ENCODE measurements at regions not wholly inside any gene's neighbourhood (a gene's known extent, or its start where the extent isn't known, plus 50 kb on each side); places are given as distances from the start of the nearest gene placed in this dataset.

GRCh38 chr13:89803839-89804238 is 1543.6 kb upstream of the MIR17HG start:
- DNase-seq (ENCODE audit: low read depth in 2 of 2), result no peak

- no peak for DNase-seq (ENCODE audit: low read depth in 2 of 2)
Observed at GRCh38 chr13:89806594-89806993, 1540.9 kb upstream of the MIR17HG start.

GRCh38 chr13:89812856-89813255 is 1534.6 kb upstream of the MIR17HG start:
- DNase-seq (ENCODE audit: low read depth in 2 of 2), result no peak

- no peak for DNase-seq (ENCODE audit: low read depth in 2 of 2)
Observed at GRCh38 chr13:89816404-89816803, 1531.1 kb upstream of the MIR17HG start.

- DNase-seq (ENCODE audit: low read depth in 2 of 2), result no peak
Observed at GRCh38 chr13:89822467-89822866, 1525.0 kb upstream of the MIR17HG start.

GRCh38 chr13:89827552-89827951 is 1519.9 kb upstream of the MIR17HG start:
- no peak for DNase-seq (ENCODE audit: low read depth in 2 of 2)

GRCh38 chr13:89828506-89828905 is 1519.0 kb upstream of the MIR17HG start:
- no peak for DNase-seq (ENCODE audit: low read depth in 2 of 2)

GRCh38 chr13:89831157-89831556 is 1516.3 kb upstream of the MIR17HG start:
- DNase-seq (ENCODE audit: low read depth in 2 of 2), result no peak

GRCh38 chr13:89832827-89833226 is 1514.7 kb upstream of the MIR17HG start:
- no peak for DNase-seq (ENCODE audit: low read depth in 2 of 2)

- DNase-seq (ENCODE audit: low read depth in 2 of 2), result no peak
Observed at GRCh38 chr13:89843621-89844020, 1503.9 kb upstream of the MIR17HG start.

GRCh38 chr13:89845874-89846273 is 1501.6 kb upstream of the MIR17HG start:
- no peak for DNase-seq (ENCODE audit: low read depth in 2 of 2)

- no peak for DNase-seq (ENCODE audit: low read depth in 2 of 2)
Observed at GRCh38 chr13:89846926-89847585, 1500.4 kb upstream of the MIR17HG start.

- DNase-seq (ENCODE audit: low read depth in 2 of 2), result no peak
Observed at GRCh38 chr13:89852570-89852969, 1494.9 kb upstream of the MIR17HG start.

- DNase-seq (ENCODE audit: low read depth in 2 of 2), result no peak
Observed at GRCh38 chr13:89856512-89856911, 1491.0 kb upstream of the MIR17HG start.

- DNase-seq (ENCODE audit: low read depth in 2 of 2), result no peak
Observed at GRCh38 chr13:89857502-89857901, 1490.0 kb upstream of the MIR17HG start.

- no peak for DNase-seq (ENCODE audit: low read depth in 2 of 2)
Observed at GRCh38 chr13:89862011-89862690, 1485.3 kb upstream of the MIR17HG start.

- DNase-seq (ENCODE audit: low read depth in 2 of 2), result no peak
Observed at GRCh38 chr13:89862691-89863036, 1484.8 kb upstream of the MIR17HG start.

GRCh38 chr13:89865164-89866064 is 1482.1 kb upstream of the MIR17HG start:
- no peak for DNase-seq (ENCODE audit: low read depth in 2 of 2)

GRCh38 chr13:89869312-89869711 is 1478.2 kb upstream of the MIR17HG start:
- DNase-seq (ENCODE audit: low read depth in 2 of 2), result no peak

GRCh38 chr13:89878904-89879303 is 1468.6 kb upstream of the MIR17HG start:
- DNase-seq (ENCODE audit: low read depth in 2 of 2), result no peak

- no peak for DNase-seq (ENCODE audit: low read depth in 2 of 2)
Observed at GRCh38 chr13:89880201-89880600, 1467.3 kb upstream of the MIR17HG start.

- DNase-seq (ENCODE audit: low read depth in 2 of 2), result no peak
Observed at GRCh38 chr13:89883893-89884448, 1463.5 kb upstream of the MIR17HG start.
